ENCODE measurements at regions not wholly inside any gene's neighbourhood (a gene's known extent, or its start where the extent isn't known, plus 50 kb on each side); places are given as distances from the start of the nearest gene placed in this dataset.
"Not testable (repeated sequence)": the region's sequence is repeated elsewhere in the genome, so short reads cannot be mapped to it uniquely, and the experiment has no call there.

- peak in 1 of 3 experiments; percentile 9 for TF ChIP-seq CTCF (optimal IDR thresholded peaks at IDR 0.05 in 1 of 3, IDR thresholded peaks at IDR 0.05 in 1 of 3, conservative IDR thresholded peaks at IDR 0.05 in 1 of 3; ENCODE audit: extremely low read depth in 1 of 3, insufficient read depth in 2 of 3, low read length in 3 of 3)
- not testable (repeated sequence) for TF ChIP-seq EZH2 (IDR thresholded peaks at IDR 0.05; ENCODE audit: low read length)
These were observed 303.9 kb downstream of the CCDC74A start for GRCh38 chr2:131831450-131832208.
